ENCODE measurements at regions not wholly inside any gene's neighbourhood (a gene's known extent, or its start where the extent isn't known, plus 50 kb on each side); places are given as distances from the start of the nearest gene placed in this dataset.

DNA sequence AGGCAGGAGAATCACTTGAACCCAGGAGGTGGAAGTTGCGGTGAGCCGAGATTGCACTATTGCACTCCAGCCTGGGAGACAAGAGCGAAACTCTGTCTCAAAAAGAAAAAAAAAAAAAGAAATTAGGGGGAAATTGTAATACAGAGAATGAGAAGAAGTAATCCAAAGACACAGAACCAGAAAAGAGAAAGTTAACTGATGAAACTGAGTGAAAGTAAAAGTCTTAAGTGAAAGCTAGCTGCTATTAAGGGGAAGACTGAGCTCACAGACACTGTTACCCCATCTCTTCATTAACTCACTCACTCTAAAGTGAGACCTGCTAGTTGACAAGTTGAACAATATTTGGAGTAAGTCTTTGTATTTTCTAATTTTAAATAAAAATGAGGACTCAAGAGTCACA is 763.0 kb upstream of the PCDH10 start:
- H3K4me1 ChIP-seq (ENCODE audit: insufficient read depth, low read length, severe bottlenecking): no peaks in the 10 kb centered on the region
- H3K79me2 ChIP-seq (ENCODE audit: insufficient read depth, low read length): no peaks in the 10 kb centered on the region
- H3K9me3 ChIP-seq (ENCODE audit: low read length): peaks cover 12% of the 10 kb centered on the region
- H3K9ac ChIP-seq (ENCODE audit: low read length): no peak overlapping the region
- H3K27me3 ChIP-seq (ENCODE audit: insufficient read depth, low read length): no peaks in the 10 kb centered on the region
- H3K4me3 ChIP-seq (ENCODE audit: low read depth, low read length, poor library complexity, severe bottlenecking): no peak overlapping the region
- no peak overlapping the region for H2AFZ ChIP-seq (ENCODE audit: low read length)
- no peaks in the 10 kb centered on the region for H3F3A ChIP-seq (ENCODE audit: insufficient read depth, low read length)
- no peak overlapping the region for H3K27ac ChIP-seq (ENCODE audit: low read depth, low read length, poor library complexity, severe bottlenecking)
- H3K36me3 ChIP-seq (ENCODE audit: insufficient read depth, low read length): no peaks in the 10 kb centered on the region; the same call in 1 of the 2 replicates
- no peak overlapping the region for H3K4me2 ChIP-seq (ENCODE audit: low read length)
- no peaks in the 10 kb centered on the region for H3K9me2 ChIP-seq (ENCODE audit: low read depth, low read length)
- H4K20me1 ChIP-seq (ENCODE audit: insufficient read depth, low read length): no peaks in the 10 kb centered on the region
- TF ChIP-seq, protein P1, sequence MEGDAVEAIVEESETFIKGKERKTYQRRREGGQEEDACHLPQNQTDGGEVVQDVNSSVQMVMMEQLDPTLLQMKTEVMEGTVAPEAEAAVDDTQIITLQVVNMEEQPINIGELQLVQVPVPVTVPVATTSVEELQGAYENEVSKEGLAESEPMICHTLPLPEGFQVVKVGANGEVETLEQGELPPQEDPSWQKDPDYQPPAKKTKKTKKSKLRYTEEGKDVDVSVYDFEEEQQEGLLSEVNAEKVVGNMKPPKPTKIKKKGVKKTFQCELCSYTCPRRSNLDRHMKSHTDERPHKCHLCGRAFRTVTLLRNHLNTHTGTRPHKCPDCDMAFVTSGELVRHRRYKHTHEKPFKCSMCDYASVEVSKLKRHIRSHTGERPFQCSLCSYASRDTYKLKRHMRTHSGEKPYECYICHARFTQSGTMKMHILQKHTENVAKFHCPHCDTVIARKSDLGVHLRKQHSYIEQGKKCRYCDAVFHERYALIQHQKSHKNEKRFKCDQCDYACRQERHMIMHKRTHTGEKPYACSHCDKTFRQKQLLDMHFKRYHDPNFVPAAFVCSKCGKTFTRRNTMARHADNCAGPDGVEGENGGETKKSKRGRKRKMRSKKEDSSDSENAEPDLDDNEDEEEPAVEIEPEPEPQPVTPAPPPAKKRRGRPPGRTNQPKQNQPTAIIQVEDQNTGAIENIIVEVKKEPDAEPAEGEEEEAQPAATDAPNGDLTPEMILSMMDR (IDR thresholded peaks at IDR 0.05; ENCODE audit: low read length): no peak
- no peak for TF ChIP-seq EZH2 (IDR thresholded peaks at IDR 0.05; ENCODE audit: borderline replicate concordance, low read length)

DNA sequence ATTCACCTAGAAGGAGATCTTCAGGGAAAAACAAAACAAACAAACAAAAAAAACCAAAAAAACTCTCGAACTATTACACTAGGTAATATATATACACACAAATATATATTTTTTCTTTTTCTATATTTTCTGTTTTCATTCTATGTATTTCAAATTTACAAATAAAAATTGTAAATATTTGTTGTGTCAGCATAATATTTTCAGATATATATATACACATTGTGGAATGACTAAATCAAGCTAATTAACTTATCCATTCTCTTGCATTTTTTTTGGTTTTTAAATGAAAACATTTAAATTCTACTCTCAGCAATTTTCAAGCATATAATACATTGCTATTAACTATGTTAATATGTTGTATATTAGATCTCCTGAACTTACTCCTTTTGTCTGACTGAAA is 762.0 kb upstream of the PCDH10 start:
- no peaks in the 10 kb centered on the region for H3K4me1 ChIP-seq (ENCODE audit: insufficient read depth, low read length, severe bottlenecking)
- no peaks in the 10 kb centered on the region for H4K20me1 ChIP-seq (ENCODE audit: insufficient read depth, low read length)
- H2AFZ ChIP-seq (ENCODE audit: low read length): no peak overlapping the region
- H3K9me2 ChIP-seq (ENCODE audit: low read depth, low read length): no peaks in the 10 kb centered on the region
- TF ChIP-seq, protein P1 (IDR thresholded peaks at IDR 0.05; ENCODE audit: low read length): no peak
- no peak for TF ChIP-seq EZH2 (IDR thresholded peaks at IDR 0.05; ENCODE audit: borderline replicate concordance, low read length)
- H3K27ac ChIP-seq (ENCODE audit: low read depth, low read length, poor library complexity, severe bottlenecking): no peak overlapping the region
- no peak overlapping the region for H3K4me3 ChIP-seq (ENCODE audit: low read depth, low read length, poor library complexity, severe bottlenecking)
- no peaks in the 10 kb centered on the region for H3K27me3 ChIP-seq (ENCODE audit: insufficient read depth, low read length)
- no peak overlapping the region for H3K9ac ChIP-seq (ENCODE audit: low read length)
- no peaks in the 10 kb centered on the region; the same call in 1 of the 2 replicates for H3K36me3 ChIP-seq (ENCODE audit: insufficient read depth, low read length)
- no peaks in the 10 kb centered on the region for H3F3A ChIP-seq (ENCODE audit: insufficient read depth, low read length)
- H3K9me3 ChIP-seq (ENCODE audit: low read length): peaks cover 12% of the 10 kb centered on the region
- no peaks in the 10 kb centered on the region for H3K79me2 ChIP-seq (ENCODE audit: insufficient read depth, low read length)
- H3K4me2 ChIP-seq (ENCODE audit: low read length): no peak overlapping the region

DNA sequence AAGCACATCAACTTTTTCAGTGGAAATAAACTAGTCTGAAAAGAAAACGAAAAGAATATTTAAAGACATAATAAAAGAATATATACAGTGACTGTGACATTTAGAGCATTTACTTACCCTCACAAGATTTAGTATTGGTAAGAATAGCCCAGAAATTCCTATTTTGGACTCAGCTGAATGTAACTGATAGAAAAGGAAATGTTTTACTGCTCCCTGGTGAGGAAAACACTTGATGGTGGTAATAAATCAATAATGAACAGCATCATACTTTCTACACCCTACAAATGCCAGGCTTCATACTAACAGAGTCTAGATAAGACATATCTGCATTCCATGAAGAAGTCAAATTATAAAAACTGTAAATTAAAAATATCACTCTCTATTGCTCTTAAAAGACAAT is 753.5 kb upstream of the PCDH10 start:
- no peaks in the 10 kb centered on the region for H3K36me3 ChIP-seq (ENCODE audit: insufficient read depth, low read length)
- H3K4me3 ChIP-seq (ENCODE audit: low read depth, low read length, poor library complexity, severe bottlenecking): no peak overlapping the region
- H3K4me2 ChIP-seq (ENCODE audit: low read length): no peak overlapping the region
- H3F3A ChIP-seq (ENCODE audit: insufficient read depth, low read length): no peaks in the 10 kb centered on the region; the same call in 1 of the 2 replicates
- no peak for TF ChIP-seq EZH2 (IDR thresholded peaks at IDR 0.05; ENCODE audit: borderline replicate concordance, low read length)
- TF ChIP-seq, protein P1 (IDR thresholded peaks at IDR 0.05; ENCODE audit: low read length): no peak
- H3K9me2 ChIP-seq (ENCODE audit: low read depth, low read length): no peaks in the 10 kb centered on the region
- H3K27me3 ChIP-seq (ENCODE audit: insufficient read depth, low read length): no peaks in the 10 kb centered on the region
- H3K79me2 ChIP-seq (ENCODE audit: insufficient read depth, low read length): no peaks in the 10 kb centered on the region
- H4K20me1 ChIP-seq (ENCODE audit: insufficient read depth, low read length): no peaks in the 10 kb centered on the region
- peaks cover 4% of the 10 kb centered on the region; the same call in 1 of the 2 replicates for H3K9me3 ChIP-seq (ENCODE audit: low read length)
- no peak overlapping the region for H3K9ac ChIP-seq (ENCODE audit: low read length)
- H3K4me1 ChIP-seq (ENCODE audit: insufficient read depth, low read length, severe bottlenecking): peaks cover 24% of the 10 kb centered on the region
- peak overlapping the region; percentile 57; the same call in 1 of the 2 replicates for H2AFZ ChIP-seq (ENCODE audit: low read length)
- H3K27ac ChIP-seq (ENCODE audit: low read depth, low read length, poor library complexity, severe bottlenecking): no peak overlapping the region
